Left cardiac atrium (tissue), 4 donors: ENCODE measurements at regions not wholly inside any gene's neighbourhood (a gene's known extent, or its start where the extent isn't known, plus 50 kb on each side); places are given as distances from the start of the nearest gene placed in this dataset.
A peak's percentile ranks its signal among the peaks of the same experiment; 100 is the strongest.
"Not testable (repeated sequence)": the region's sequence is repeated elsewhere in the genome, so short reads cannot be mapped to it uniquely, and the experiment has no call there.

Source experiments
- ATAC-seq, 2 donors: fragments of 200-7000 bp; cut with Tn5 transposase; one replicate each; pipeline ENCODE4 v1.9.1; 2020; ENCODE audit warnings: mild to moderate bottlenecking in 2 of 2, moderate library complexity in 2 of 2
- DNase-seq: peaks from one replicate; pipeline ENCODE4 v3.0.0-alpha.2; 2020
- intact Hi-C, 2 donors: fragments of 100-400 bp; cut with DNase I; formaldehyde crosslinking; loops; one replicate each; pipeline versions ENCODE4 v1.14.1 to v1.15.1; 2022 to 2023
- donor health status: DM: no; HTN: yes; CAD: no.
- donor health status: DM: no; HTN: yes; CAD: no; lungs with severe emphysema.
- donor health status: DM: yes; HTN: yes; CAD: no.
- donor health status: Dilated cardiomyopathy.

- DNase-seq (no peak), ATAC-seq (peak in 1 of 2 donors; percentile 14)
- intact Hi-C loops: no loop called here
These were observed 322.9 kb downstream of the SETD4 start for GRCh38 chr21:35737449-35737848.

- ATAC-seq: no peak
- intact Hi-C loops: no loop called here
These were observed 327.5 kb downstream of the SETD4 start for GRCh38 chr21:35732788-35733187.

GRCh38 chr21:35730325-35730724, 330.0 kb downstream of the SETD4 start:
- intact Hi-C loops: no loop called here
- ATAC-seq (no peak), DNase-seq (no peak)

More at GRCh38 chr21:35732788-35733187, 327.5 kb downstream of the SETD4 start:
- DNase-seq: no peak

GRCh38 chr21:35727830-35728229, 332.5 kb downstream of the SETD4 start:
- ATAC-seq: no peak
- DNase-seq: no peak
- intact Hi-C loops: no loop called here

- no peak for ATAC-seq
- intact Hi-C loops: no loop called here
- DNase-seq: no peak
These were observed 336.2 kb downstream of the SETD4 start for GRCh38 chr21:35724156-35724555.

GRCh38 chr21:35721701-35722100, 338.6 kb downstream of the SETD4 start:
- ATAC-seq (no peak), DNase-seq (no peak)
- intact Hi-C loops: no loop called here

GRCh38 chr21:35720208-35720731, 340.1 kb downstream of the SETD4 start:
- DNase-seq: no peak
- ATAC-seq: no peak
- intact Hi-C loops: no loop called here

GRCh38 chr21:35719080-35719479, 341.2 kb downstream of the SETD4 start:
- ATAC-seq (no peak), DNase-seq (no peak)
- intact Hi-C loops: no loop called here

GRCh38 chr21:35716876-35717565, 343.3 kb downstream of the SETD4 start:
- DNase-seq (no peak), ATAC-seq (no peak)
- intact Hi-C loops: no loop called here

GRCh38 chr21:35713914-35714313, 346.4 kb downstream of the SETD4 start:
- ATAC-seq (no peak), DNase-seq (no peak)
- intact Hi-C loops: no loop called here

- intact Hi-C loops: no loop called here
- ATAC-seq (no peak), DNase-seq (no peak)
These were observed 348.7 kb downstream of the SETD4 start for GRCh38 chr21:35711661-35712060.

- ATAC-seq: no peak
- no peak for DNase-seq
- intact Hi-C loops: no loop called here
These were observed 349.1 kb downstream of the SETD4 start for GRCh38 chr21:35711213-35711612.

GRCh38 chr21:35709990-35710389, 350.3 kb downstream of the SETD4 start:
- intact Hi-C loops, DNase-seq, ATAC-seq: not testable (repeated sequence)

- no peak for DNase-seq
- no peak for ATAC-seq
- intact Hi-C loops: no loop called here
These were observed 354.4 kb downstream of the SETD4 start for GRCh38 chr21:35705888-35706287.

- no peak for ATAC-seq
- no peak for DNase-seq
- intact Hi-C loops: no loop called here
These were observed 355.0 kb downstream of the SETD4 start for GRCh38 chr21:35705237-35705887.

GRCh38 chr21:35703704-35704103, 356.6 kb downstream of the SETD4 start:
- no peak for ATAC-seq
- DNase-seq: no peak
- intact Hi-C loops: no loop called here

GRCh38 chr21:35699361-35699760, 361.0 kb downstream of the SETD4 start:
- intact Hi-C loops: no loop called here
- DNase-seq: no peak
- no peak for ATAC-seq

- ATAC-seq: peak; percentile 86 to 92
- DNase-seq: peak; percentile 79
- intact Hi-C loops: no loop called here
These were observed 363.0 kb downstream of the SETD4 start for GRCh38 chr21:35697321-35697808.

GRCh38 chr21:35696644-35697043, 363.7 kb downstream of the SETD4 start:
- ATAC-seq (no peak), DNase-seq (no peak)
- intact Hi-C loops: no loop called here

- no peak for ATAC-seq
- intact Hi-C loops: no loop called here
- DNase-seq: no peak
These were observed 368.0 kb downstream of the SETD4 start for GRCh38 chr21:35692311-35692710.

- no peak for DNase-seq
- no peak for ATAC-seq
- intact Hi-C loops: no loop called here
These were observed 369.9 kb downstream of the SETD4 start for GRCh38 chr21:35690436-35690835.
